ENCODE measurements at regions not wholly inside any gene's neighbourhood (a gene's known extent, or its start where the extent isn't known, plus 50 kb on each side); places are given as distances from the start of the nearest gene placed in this dataset.

DNA sequence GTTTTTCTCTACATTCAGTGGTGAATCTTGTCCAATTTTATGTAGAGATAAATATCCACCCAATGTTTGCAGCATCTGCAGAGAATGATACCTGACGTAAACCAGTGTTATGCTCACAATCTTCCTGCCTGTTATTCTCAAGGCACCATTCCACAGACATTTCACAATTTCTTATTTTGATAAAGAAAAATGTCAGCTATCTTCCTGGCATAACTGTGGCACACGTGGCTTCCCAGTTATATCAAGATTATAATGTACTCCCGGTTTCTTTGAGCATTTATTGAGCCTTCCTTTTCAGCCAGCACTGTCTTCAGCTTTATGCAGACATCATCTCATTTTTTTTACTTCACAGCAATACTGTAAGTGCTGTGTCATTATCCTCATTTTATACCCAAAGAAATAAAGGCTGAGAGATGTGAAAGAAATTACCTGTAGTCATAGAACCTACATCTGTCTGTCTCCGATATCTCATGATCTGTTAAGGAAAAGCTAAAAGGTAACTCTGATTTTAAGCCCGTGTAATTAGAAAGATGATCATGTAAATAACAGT lies 1300.8 kb upstream of the TENM3 start:
- TF ChIP-seq POLR2A (IDR thresholded peaks at IDR 0.05; ENCODE audit: low read depth, low read length) (no peak), POLR2AphosphoS5 (IDR thresholded peaks at IDR 0.05; ENCODE audit: low read depth, low read length) (no peak), TAF1 (IDR thresholded peaks at IDR 0.05; ENCODE audit: borderline replicate concordance, low read depth, low read length) (no peak)
